ENCODE measurements at regions not wholly inside any gene's neighbourhood (a gene's known extent, or its start where the extent isn't known, plus 50 kb on each side); places are given as distances from the start of the nearest gene placed in this dataset.

DNA sequence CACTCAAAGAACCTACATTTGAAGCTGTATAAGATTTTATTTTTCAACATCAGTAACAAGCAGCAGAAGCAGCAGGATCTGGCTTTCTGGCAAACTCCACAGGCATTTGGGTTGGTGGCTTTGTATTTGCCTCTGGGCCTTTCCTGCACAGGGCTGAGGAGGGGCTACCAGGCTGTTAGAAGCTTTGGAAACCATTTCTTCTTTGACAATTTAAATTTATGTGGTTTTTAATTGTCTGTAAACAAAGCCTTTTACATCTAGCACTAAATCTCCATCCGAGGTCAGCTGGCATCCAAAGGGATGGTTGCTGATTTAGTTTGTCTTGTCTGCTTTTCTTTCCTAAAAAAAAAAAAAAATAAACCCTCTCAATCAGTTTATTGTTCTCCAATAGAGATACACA is 127.5 kb upstream of the OBI1 start:
- DNase-seq (ENCODE audit: low read depth): no peak

DNA sequence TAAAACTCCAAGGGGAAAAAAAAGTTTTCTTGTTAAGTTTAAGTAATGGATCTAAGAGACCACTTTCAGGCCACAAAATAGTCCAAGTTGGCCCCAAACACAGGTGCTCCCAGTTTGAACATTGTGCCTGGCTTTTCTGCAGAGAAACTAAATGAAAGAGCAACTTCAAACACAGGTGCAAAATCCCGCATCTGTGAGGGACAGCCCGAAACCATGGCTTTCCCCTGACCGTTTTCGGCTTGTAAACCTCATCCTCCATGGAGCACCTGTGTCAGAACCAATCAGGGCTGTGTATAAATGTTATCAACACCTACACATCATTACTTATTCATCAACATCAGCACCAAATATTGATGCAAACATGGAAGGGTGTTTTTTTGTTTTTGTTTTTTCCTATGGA is 126.8 kb upstream of the OBI1 start:
- DNase-seq (ENCODE audit: low read depth): no peak

DNA sequence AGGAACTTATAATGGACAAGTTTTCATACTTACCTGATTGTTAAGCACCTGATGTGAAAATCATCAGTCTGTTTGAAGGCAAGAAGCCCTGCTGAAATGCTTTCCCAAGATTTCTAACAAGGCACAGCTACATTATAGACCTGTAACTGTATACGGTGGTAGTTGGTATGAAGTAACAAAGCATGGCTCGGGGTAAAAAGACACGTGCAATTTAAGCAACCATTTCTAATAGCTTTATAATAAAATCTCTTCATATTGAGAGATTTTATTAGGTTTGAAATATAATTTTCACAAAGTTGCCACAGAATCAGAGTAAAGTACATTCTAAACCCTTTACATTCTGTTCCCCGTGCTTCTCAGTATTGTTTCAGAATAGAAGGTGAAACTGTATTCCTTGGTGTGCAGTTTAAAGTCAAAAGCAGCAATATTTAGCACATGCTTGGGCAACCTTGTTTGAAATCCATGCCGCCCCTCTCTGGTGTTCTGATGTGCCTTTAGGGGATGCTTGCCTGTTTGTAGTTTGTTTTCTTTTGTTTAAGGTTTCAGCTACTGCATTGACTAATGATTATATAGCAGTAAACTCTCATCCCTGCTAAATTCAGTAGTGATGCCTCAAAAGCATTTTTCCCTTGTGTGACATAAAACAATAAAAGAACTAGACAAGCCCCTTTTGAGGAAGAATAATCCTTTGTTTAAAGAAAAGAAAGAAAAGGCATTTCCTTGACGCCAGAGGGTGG is 125.2 kb upstream of the OBI1 start:
- no peak for DNase-seq (ENCODE audit: low read depth)

DNA sequence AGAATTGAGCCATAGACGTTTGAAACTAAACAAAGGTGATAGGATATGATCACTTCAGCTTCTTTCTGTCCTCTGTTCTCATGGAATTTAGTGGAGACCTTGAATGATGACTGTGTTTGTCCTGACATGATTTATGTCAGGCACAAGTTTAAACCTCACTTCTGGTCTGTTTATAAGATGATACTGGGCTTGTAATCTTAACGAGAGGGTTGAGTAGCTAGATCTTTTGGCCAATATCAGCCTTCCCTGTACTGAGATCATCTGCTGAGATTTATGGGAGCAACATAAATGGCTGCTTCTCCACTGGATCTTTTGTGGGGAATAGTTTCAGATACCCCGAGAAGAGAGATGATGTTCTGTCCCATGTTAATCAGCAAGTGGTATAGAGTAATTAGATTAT is 121.8 kb upstream of the OBI1 start:
- no peak for DNase-seq (ENCODE audit: low read depth)

DNA sequence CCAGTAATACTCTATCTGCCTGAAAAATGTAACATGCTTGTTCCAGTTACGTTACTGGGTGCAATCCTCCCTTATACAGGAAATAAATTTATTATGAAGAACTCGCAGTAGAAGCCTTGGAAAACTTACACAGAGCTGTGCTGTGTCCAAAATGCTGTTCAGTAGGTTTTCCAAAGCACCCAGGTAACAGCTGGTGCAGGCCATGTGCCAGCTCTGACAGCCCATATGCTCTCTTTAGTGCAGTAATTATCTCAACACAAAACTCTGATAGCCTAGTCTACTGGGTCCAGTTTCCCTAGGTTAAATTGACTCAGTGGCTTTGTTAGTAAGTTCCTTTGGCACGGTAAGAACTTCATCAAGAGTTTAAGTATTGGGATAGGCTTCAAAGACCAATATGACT is 120.7 kb upstream of the OBI1 start:
- DNase-seq (ENCODE audit: low read depth): no peak

DNA sequence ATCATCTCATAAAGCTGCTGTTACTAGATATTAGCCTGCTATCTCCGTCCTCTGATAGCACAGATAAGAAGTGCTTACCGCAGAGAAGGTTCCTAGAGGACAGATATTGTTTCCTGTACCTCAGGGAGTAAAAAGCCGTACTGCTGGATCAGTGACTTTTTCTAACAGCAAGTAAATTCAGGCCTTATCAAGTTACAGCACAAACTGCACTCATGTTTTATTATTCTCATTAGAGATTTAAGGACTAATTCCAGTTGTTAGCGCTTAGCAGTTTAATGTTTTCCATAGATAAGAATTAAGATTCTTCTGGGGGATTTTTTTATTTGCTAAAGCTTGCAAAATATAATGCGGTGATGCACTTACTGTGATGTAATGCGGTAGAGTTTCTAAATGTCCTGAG is 119.0 kb upstream of the OBI1 start:
- DNase-seq (ENCODE audit: low read depth): no peak

DNA sequence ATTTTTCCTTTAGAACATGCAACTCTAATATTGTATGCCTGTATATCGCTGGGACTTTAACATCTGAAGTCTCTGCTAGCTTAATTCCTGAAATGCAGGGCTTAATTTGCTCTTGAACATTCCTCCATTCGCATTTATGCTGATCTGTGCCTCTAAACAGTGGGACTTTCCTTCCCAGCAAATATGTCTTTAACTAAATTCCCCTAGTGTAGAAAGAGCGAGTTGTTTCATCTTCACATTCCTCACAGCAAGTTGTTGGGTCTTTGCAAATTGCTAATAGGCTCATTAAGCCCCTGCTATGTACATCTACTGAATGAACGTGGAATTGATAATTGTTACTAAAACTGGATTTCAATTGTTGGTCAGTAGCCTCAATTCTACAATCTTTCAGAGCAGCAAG is 118.4 kb upstream of the OBI1 start:
- DNase-seq (ENCODE audit: low read depth): no peak

DNA sequence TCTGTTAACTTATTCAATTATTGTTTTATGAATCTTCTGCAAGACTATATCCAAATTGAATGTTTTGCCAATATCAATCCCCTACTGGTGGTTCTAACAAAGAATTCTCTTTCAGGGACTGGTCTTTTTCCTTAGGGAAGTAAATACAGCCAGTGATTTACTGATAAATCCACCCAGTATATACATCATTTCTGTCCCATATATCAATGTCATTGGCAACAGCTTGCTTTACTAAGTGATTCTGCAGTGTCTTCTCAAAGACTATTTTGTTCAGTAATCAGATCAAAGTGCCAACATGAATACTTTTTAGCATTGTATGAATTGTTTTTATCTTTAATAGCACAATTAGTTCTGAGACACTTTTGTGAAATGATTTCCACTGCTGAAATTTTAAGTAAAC is 114.0 kb upstream of the OBI1 start:
- no peak for DNase-seq (ENCODE audit: low read depth)

DNA sequence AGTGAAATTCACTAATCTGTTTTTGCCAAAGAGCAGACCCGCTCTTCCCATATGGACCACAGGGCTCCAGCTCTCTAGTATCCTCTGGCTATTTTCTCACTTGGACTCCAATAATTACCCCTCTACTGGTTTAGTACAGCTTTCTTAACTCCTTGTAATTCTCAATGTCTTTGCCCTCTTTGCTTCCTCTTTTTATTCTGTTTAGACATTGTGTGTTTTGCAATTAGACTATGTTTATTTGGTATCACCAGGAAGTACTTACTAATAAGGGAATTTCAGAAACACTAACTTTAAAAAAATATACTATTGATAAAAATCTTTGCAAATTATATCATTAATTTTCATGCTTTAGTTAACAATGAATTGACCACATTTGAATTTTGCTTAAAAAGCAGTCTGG is 111.6 kb upstream of the OBI1 start:
- no peak for DNase-seq (ENCODE audit: low read depth)

DNA sequence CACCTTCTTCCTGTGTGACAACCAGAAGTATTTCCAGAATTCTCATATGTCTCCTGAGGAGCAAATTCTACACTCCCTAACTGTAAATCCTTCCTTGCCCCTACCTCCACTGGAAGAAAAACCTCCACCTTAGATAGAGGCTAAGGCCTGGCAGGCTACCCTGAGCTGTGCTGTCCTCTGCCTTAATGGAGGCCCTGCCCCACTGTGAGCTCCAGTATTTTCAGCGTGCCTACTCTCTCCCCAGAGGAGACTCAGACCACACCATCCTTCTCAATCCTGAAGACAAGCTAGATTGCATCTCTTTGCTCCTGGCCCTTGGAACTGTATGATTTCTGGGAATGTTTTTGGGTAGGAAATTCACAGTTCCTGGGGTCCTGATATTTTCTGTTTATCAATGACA is 110.0 kb upstream of the OBI1 start:
- no peak for DNase-seq (ENCODE audit: low read depth)

DNA sequence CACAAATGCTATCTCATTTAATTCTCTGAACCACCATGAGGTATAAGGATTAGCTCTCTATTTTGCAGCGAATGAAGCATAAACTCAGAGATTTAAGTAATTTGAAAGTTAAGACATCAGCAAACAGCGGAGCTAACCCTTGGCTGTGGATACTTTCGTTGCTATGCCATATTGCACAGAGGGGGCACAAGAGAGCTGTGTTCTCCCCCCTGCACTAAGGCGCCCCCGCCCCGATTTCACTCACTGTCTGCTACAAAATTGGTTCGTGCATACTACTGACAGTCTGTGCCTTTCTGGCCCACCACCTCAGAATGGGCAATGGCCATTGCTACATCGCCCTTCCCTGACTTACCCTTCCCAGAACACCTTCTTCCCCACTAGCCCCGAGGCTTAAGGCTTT is 105.7 kb upstream of the OBI1 start:
- DNase-seq (ENCODE audit: low read depth): no peak

DNA sequence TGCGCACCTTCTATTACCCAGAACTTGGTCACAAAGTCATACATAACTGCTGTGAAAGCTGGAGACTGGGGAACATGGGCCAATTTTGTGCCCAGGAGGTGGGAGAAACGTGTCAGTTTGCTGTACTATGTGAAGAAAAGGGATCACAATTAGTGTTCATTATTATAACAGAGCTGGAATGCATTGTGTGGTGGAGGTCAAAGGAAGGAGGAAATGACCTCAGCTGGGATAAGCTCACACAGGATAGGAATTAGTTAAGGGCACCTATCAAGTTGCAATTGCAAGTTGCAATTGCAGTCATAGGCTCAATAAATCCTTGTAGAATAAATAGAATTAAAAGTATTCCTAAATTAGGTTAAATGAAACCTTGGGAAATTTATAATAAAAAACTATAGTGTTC is 103.9 kb upstream of the OBI1 start:
- DNase-seq (ENCODE audit: low read depth): peak; percentile 45

DNA sequence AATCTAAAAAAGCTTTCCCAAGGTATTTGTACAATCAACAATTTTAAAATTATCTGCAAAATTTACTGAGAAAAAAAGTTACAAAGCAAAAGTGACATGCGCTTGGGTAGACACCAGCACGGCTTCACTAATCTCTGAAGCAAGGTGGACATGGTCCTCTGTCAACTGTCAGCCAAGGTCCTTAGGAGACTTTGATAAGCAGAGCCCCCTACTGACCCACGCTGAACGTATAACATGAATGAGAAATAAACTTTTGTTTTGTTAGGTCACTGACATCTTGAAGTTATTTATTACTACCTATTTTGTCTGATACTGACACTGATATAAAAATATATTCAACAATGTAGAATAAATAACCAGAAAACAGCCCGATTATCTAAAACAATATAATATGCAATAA is 100.7 kb upstream of the OBI1 start:
- no peak for DNase-seq (ENCODE audit: low read depth)

DNA sequence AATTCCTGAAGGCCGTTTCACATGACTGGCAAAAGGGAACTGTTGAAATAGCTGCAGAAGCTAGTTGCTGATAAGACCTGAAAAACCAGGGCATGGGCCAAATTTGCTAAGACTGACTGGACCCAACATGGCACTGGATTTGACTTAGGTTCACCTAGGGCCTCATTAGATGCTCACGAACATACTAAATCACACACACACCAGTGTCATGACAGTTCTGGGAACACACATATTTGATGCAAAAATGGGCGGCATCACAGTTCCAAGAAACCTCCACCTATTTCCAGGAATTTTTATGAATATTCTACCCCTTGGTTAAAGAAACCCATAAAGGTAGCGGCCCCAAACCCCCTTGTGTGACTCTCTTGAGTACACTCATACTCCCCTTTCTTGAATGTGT is 99.6 kb upstream of the OBI1 start:
- DNase-seq (ENCODE audit: low read depth): no peak

DNA sequence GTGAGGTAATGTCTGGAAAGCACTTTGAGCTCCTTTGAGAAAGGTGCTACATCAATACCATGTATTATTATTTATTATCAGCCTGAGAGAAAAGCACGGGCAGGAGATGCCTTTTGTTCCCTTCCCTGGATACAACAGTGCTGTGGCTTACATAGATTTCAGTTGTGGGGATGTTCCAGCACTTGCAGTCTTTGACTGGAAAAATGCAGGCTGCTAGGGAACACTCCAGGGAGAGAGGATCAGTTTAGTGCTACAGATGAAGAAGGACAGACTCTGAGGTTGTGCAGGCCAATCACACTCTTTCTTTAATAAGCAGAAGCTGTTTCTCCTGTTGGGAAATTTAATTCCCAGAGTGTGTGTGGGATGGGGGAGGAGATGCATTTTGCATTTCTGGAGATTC is 94.5 kb upstream of the OBI1 start:
- DNase-seq (ENCODE audit: low read depth): no peak

DNA sequence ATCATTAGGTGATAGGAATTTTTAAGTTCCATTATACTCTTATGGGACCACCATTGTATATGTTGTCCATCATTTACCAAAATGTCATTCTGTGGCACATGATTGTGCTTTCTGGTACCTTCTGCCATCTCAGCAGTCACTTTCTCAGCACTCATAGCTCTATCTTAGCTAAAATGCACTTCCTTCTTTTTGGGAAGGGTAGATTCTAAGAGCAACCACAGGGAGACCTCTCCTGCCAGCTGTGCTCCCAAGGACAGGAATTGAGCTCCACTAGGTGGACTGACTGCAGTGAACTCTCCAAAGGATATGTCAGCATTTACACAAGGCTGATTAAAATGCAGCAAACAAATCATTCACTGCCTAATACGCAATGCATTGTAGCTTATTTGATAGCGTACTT is 91.8 kb upstream of the OBI1 start:
- DNase-seq (ENCODE audit: low read depth): no peak

DNA sequence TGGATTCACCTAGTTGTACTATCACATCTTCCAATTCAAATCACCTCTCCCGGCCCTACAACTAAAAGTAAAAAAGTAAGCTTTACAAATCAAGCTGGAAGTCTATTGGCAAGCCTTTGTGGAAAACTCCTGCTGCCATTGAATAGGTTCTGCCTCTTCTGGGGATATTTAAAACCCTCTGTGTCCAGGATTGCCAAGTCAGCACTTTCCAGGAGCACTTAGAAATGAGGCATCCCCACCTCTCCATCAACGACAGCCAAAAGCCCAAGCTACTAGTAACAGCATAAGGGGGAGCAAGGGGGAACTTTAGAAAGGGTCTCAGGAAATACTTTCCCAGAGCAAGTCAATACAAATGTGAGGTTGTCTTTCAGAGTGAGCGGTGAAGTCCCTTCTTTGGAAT is 85.0 kb upstream of the OBI1 start:
- no peak for DNase-seq (ENCODE audit: low read depth)

DNA sequence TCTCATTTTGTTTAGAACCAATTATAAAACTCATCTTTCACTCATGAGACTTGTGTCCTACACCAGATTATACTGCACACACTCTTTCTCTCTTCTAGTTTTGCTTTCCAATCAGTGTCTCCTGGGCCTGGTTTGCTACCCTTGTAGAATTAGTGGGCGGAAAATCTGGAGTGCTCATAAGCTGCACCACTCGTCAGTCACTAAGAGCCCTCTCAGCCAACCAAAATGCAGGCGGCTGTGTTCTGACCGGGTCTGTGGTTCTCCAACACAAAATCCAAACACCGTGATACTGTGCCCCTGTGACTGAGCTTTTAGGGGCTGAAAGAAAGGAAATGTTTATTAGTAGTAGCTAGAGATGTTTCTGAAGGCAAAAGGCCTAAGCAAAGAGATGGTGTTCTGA is 83.7 kb upstream of the OBI1 start:
- DNase-seq (ENCODE audit: low read depth): no peak

DNA sequence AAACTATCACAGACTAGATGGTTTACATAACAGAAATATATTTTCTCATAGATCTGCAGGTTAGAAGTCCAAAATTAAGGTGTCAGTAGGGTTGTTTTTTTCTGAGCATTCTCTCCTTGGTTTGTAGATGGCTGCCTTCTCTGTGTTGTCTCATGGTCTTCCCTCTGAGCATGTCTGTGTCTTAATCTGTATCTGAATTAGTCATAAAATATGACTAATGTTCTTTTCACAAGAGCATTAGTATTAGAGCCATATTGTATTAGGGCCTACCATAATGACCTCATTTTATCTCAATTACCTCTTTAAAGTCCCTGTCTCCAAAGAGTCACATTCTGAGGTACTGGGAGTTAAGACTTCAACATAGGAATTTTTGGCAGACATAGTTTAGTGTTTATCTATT is 77.2 kb upstream of the OBI1 start:
- peak; percentile 35 for DNase-seq (ENCODE audit: low read depth)

DNA sequence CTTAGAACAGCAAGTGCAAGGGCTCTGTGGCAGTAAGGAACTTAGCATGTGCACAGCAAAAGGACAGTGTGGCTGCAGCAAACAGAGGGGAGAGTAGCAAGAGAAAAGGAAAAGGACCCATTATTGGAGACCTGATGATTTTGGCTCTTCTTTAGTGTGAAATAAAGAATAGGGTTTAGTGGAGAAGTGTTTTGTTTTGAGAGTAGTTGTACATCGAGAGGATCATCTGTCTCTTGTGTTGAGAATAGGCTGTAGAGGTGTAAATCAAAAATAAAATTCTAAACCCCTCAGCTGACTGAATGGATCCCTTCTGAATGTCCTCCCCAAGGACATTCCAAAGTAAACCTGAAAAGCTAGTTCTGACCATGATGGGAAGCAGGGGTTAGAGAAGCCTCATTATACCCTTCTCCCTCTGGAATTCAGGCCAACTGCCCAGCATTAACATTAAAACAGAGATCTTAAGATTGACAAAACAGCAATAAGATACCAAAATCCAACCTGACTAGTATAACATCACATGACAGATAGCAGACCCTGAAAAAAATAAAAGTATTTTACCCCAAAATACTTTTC is 73.6 kb upstream of the OBI1 start:
- DNase-seq (ENCODE audit: low read depth): no peak

DNA sequence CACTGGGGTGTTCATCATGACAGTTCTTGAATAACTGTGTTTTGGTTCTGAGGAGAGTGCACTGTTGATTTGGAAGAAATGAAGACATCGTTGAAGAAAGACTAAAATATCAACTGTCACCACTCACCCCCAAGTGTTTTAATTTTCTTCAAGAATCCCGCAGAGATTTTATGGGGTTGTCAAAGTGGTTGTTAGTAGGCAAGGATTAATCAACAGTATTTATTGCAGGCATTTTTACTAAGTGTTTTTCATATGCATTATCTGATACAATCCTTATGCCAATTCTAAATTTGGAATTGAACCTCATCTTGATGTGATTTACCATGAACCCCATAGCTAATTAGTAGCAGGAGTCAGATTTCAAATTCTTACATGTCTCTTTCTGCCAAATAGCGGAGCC is 63.7 kb upstream of the OBI1 start:
- no peak for DNase-seq (ENCODE audit: low read depth)

DNA sequence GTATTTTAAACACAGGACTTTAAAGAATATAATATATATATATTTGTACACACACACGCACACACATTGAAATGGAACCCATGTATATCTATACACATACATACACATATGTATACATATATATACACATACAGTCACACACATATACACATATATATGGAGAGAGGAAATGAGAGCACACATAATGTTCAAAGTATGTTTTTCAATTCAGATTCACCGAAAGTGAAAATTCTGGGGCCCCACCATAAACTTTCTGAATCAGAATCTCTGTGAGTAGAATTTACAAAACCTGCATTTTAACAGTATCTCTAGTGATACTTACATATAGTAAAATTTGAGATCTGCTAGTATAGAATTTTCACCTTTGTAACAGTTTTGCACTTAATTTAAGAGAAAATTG is 60.4 kb upstream of the OBI1 start:
- DNase-seq (ENCODE audit: low read depth): no peak

DNA sequence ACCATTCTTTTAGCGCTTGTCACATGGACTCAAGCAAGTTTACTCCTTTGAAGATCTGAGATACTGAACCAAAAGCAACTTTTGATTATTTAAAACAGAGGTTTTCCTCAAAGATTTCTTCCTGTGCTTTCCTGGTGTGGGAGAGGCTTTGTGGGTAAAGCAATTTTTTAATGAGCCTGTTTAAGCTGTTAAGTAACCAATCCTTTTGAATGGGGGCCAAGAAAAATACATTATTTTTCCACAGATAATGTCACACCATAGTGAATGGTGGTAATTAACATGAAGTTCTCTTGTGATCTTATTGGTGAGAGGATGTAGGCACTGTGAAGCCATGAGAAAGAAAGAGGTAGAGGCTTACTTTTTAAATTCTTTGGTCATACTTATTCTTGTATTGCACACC is 55.8 kb upstream of the OBI1 start:
- no peak for DNase-seq (ENCODE audit: low read depth)

DNA sequence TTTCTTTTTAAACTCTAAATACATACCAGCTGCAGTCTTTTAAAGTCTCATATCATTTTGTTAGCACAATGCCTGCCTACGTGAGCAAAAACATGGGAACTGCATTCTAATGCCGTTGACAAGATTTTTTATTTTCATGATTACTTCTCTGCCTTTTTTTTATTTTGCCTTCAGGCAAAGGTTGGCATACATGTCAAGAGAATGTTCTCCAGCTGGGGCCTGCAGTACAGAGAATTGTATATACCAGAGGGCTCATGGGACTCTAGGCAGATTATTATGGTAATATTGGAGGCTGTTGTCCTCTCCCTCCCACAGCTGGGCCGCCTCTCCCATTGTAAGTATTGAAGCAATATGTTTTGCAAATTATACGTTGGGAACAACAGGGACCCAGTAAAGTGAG is 53.9 kb upstream of the OBI1 start:
- DNase-seq (ENCODE audit: low read depth): no peak

Measured in HT1080 (cell line).